ENCODE measurements at regions not wholly inside any gene's neighbourhood (a gene's known extent, or its start where the extent isn't known, plus 50 kb on each side); places are given as distances from the start of the nearest gene placed in this dataset.

DNA sequence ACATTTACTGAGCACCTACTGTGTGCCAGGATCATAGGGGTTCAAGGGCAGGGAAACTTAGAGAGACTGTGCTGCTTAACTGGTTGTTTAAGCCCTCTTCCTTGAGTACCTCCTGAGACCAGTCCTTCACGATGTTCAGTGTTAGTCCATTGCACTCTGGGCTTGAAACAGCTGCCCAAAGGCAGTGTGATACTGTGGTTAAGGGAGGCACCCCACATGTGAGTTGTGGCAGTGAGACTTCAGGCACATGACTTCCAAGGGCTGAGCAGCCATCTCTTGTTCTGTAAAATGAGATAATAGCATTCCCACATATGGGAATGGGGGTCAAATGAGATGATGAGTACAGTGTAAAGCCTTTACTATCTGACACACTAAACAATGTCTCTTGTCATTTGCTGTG lies 75.1 kb downstream of the LINGO1 start:
- ChIA-PET CTCF (interaction anchor here (1.0 kb wide), 1 partner anchor 9 kb away, joined by 3 read pairs; no protein-coding TSS in a partner anchor), POLR2A (ENCODE audit: low non-redundant PET) (no interaction called here)
- no peak overlapping the region for H3K27ac ChIP-seq
- TF ChIP-seq, protein P1, sequence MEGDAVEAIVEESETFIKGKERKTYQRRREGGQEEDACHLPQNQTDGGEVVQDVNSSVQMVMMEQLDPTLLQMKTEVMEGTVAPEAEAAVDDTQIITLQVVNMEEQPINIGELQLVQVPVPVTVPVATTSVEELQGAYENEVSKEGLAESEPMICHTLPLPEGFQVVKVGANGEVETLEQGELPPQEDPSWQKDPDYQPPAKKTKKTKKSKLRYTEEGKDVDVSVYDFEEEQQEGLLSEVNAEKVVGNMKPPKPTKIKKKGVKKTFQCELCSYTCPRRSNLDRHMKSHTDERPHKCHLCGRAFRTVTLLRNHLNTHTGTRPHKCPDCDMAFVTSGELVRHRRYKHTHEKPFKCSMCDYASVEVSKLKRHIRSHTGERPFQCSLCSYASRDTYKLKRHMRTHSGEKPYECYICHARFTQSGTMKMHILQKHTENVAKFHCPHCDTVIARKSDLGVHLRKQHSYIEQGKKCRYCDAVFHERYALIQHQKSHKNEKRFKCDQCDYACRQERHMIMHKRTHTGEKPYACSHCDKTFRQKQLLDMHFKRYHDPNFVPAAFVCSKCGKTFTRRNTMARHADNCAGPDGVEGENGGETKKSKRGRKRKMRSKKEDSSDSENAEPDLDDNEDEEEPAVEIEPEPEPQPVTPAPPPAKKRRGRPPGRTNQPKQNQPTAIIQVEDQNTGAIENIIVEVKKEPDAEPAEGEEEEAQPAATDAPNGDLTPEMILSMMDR (conservative IDR thresholded peaks at IDR 0.05; ENCODE audit: low read depth) = no peak
- DNase-seq (ENCODE audit: low spot score) = no peak

DNA sequence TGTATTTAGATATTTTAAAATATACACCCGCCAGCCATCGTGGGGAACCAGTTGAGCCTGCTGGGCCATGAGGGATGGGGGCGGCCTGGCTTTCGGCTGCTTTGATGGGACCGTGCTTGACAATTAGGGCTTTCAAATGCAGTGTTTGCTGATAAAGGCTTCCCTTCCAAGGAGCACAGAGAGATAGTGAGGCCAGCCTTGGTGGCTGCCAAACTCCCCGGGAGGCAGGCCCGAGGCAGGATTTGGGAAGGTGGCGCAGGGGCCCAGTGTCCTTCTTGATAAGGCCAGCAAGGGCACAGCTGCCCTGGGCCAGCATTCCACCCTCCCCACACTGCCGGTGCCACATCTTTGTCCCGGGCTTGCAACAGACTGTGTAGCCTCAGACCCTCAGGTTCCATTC lies 75.6 kb downstream of the LINGO1 start:
- TF ChIP-seq, protein P1 (conservative IDR thresholded peaks at IDR 0.05; ENCODE audit: low read depth) = no peak
- ChIA-PET CTCF (interaction anchor here (0.6 kb wide), 1 partner anchor 14 kb away, joined by 3 read pairs; no protein-coding TSS in a partner anchor), POLR2A (ENCODE audit: low non-redundant PET) (no interaction called here)
- no peak for DNase-seq (ENCODE audit: low spot score)
- H3K27ac ChIP-seq = no peak overlapping the region

DNA sequence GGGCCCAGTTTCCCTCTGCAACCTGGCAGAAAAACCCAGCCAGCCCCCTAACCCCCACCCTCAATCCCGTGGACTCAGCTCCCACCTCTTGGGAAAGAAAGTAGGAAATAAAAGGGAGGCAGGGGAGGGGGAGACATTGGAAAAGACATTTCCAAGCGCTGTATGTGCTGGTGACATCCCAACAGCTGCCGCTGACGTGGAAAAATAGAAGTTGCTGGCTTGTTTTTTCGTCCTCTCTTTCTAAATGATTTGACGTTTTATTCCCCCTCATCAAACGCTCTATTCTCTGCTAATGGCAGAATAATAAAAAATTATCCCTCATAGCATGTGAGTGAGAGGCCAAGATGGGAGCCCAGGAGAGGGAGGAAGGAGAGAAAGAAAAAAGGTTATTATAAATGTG lies 76.1 kb downstream of the LINGO1 start:
- H3K27ac ChIP-seq = no peak overlapping the region
- CTCF ChIA-PET = interaction anchor here (0.6 kb wide), 1 partner anchor 13 kb away, joined by 3 read pairs; no protein-coding TSS in a partner anchor
- no peak for DNase-seq (ENCODE audit: low spot score)
- POLR2A ChIA-PET (ENCODE audit: low non-redundant PET) = no interaction called here
- TF ChIP-seq, protein P1 (conservative IDR thresholded peaks at IDR 0.05; ENCODE audit: low read depth) = no peak

DNA sequence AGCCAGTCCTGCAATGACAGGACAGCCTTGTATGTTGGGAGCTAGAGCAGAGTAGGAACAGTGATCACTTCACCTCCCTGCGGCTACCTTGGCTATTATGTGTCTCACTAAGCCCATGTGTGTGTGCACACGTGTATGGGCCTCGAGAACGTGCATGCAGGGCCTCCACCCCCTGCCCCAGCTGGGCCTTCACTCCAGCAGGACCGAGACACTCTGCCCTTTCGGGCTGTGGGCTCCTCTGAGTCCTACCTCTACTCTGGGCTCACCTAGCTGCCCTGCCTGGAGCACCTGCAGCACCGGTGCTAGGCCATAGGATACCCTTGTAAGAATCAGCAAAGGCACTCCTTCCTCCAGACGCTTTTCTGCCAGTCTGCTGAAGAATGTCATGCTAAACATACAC lies 77.5 kb downstream of the LINGO1 start:
- H3K27ac ChIP-seq = no peak overlapping the region
- ChIA-PET CTCF (no interaction called here), POLR2A (ENCODE audit: low non-redundant PET) (no interaction called here)
- TF ChIP-seq, protein P1 (conservative IDR thresholded peaks at IDR 0.05; ENCODE audit: low read depth) = no peak
- DNase-seq (ENCODE audit: low spot score) = no peak

DNA sequence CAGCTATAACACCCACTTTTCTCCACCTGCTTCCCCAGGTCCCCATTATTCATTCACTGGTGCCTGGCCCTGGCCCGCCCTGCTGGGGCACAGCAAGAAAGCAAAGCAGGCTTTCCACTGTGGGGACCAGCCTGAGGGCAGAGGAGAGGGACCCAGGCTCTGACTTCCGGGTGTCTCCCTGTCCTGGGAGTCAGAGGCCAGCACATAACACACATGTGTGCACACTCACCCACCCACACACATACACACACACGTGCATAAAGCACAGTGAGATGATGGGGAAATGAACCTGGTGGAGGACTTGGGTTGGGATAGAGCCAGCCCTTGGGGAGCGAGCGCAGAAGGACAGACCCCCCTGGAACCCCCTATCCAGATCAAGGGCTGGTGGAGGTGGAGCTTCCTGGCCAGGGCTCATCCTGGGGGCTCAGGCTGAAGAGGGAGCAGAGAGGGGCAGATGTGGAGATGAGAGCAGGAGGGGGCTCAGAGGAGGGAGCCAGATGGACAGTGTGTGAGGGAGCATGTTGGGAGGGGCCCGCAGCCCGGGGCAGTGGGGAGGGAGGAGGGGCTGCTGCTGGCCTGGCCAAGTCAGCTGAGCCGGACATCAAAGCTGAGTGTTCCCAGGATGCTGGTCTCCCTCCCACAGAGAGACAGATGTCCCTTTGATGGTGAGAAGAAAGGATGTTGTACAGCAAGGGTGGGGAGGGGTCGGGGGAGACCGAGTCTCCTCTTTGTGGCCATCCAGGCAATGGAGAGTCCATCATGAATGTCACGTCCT lies 78.2 kb downstream of the LINGO1 start:
- DNase-seq (ENCODE audit: low spot score) = no peak
- POLR2A ChIA-PET (ENCODE audit: low non-redundant PET) = no interaction called here
- no peak overlapping the region for H3K27ac ChIP-seq
- CTCF ChIA-PET = interaction anchor here (0.8 kb wide), 1 partner anchor 11 kb away, joined by 3 read pairs; no protein-coding TSS in a partner anchor
- TF ChIP-seq, protein P1 (conservative IDR thresholded peaks at IDR 0.05; ENCODE audit: low read depth) = no peak

DNA sequence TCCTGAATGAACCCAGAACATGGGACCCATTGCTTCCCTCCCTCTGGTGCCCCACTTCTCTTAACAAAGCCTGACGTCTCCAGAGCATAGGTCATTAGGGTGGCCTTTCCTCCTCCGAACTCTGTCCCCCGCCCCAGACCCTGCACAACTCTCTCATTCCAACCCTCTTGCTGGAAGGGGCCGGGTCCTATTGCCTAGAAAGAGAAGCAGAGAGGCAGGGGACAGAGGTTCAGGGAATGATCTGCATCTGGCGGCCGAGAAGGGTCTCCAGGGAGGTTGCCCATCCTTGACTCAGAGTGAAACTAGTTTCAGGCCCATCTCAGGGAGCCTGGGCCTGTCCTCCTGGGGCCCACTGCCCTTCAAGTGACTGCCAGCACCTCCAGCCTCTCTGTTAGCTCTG lies 79.0 kb downstream of the LINGO1 start:
- TF ChIP-seq, protein P1 (conservative IDR thresholded peaks at IDR 0.05; ENCODE audit: low read depth) = no peak
- POLR2A ChIA-PET (ENCODE audit: low non-redundant PET) = no interaction called here
- no peak for DNase-seq (ENCODE audit: low spot score)
- CTCF ChIA-PET = interaction anchor here (0.8 kb wide), 1 partner anchor 11 kb away, joined by 3 read pairs; no protein-coding TSS in a partner anchor
- no peak overlapping the region for H3K27ac ChIP-seq
